ENCODE measurements at regions not wholly inside any gene's neighbourhood (a gene's known extent, or its start where the extent isn't known, plus 50 kb on each side); places are given as distances from the start of the nearest gene placed in this dataset.

GRCh38 chr2:146458585-146458984 is 1386.2 kb upstream of the ACVR2A start:
- Histone ChIP-seq H3K4me1 (ENCODE audit: insufficient read depth) (no peaks in the 10 kb centered on the region), H3K36me3 (no peaks in the 10 kb centered on the region), H3K27ac (no peak overlapping the region), H3K27me3 (no peaks in the 10 kb centered on the region), H3K4me3 (no peak overlapping the region), H3K9me3 (no peaks in the 10 kb centered on the region)
- intact Hi-C loops (cut with DNase I), result no loop called here
- DNase-seq, result no peak
- TF ChIP-seq POLR2A (IDR thresholded peaks at IDR 0.05) (no peak), EP300 (IDR thresholded peaks at IDR 0.05) (no peak), CTCF (IDR thresholded peaks at IDR 0.05) (no peak)

GRCh38 chr2:146457221-146457620 is 1387.6 kb upstream of the ACVR2A start:
- Histone ChIP-seq H3K27ac (no peak overlapping the region), H3K27me3 (no peaks in the 10 kb centered on the region), H3K4me3 (no peak overlapping the region), H3K9me3 (no peaks in the 10 kb centered on the region), H3K36me3 (no peaks in the 10 kb centered on the region), H3K4me1 (ENCODE audit: insufficient read depth) (no peaks in the 10 kb centered on the region)
- no peak for TF ChIP-seq POLR2A (IDR thresholded peaks at IDR 0.05)
- 91 to 93% (median 91%) methylated on average over 4 of the region's 4 CpGs for WGBS, 3 donors
- intact Hi-C loops (cut with DNase I), result no loop called here
- no peak for DNase-seq

- TF ChIP-seq CTCF (IDR thresholded peaks at IDR 0.05) (no peak), EP300 (IDR thresholded peaks at IDR 0.05) (no peak), POLR2A (IDR thresholded peaks at IDR 0.05) (no peak)
- Histone ChIP-seq H3K36me3 (no peaks in the 10 kb centered on the region), H3K4me3 (no peak overlapping the region), H3K4me1 (ENCODE audit: insufficient read depth) (no peaks in the 10 kb centered on the region), H3K27ac (no peak overlapping the region), H3K9me3 (no peaks in the 10 kb centered on the region), H3K27me3 (no peaks in the 10 kb centered on the region)
- DNase-seq, result no peak
- intact Hi-C loops (cut with DNase I), result no loop called here
- WGBS, 3 donors, result 90 to 93% (median 91%) methylated on average over 1 of the region's 1 CpG
Observed at GRCh38 chr2:146455325-146455724, 1389.5 kb upstream of the ACVR2A start.

GRCh38 chr2:146451972-146452371 is 1392.9 kb upstream of the ACVR2A start:
- WGBS, 3 donors, result 86 to 95% (median 88%) methylated on average over 1 of the region's 1 CpG

GRCh38 chr2:146450131-146450530 is 1394.7 kb upstream of the ACVR2A start:
- intact Hi-C loops (cut with DNase I), result no loop called here
- WGBS, 3 donors, result 82 to 92% (median 82%) methylated on average over 2 of the region's 2 CpGs
- Histone ChIP-seq H3K9me3 (no peaks in the 10 kb centered on the region), H3K4me1 (ENCODE audit: insufficient read depth) (no peaks in the 10 kb centered on the region), H3K27ac (no peak overlapping the region), H3K36me3 (no peaks in the 10 kb centered on the region), H3K4me3 (no peak overlapping the region), H3K27me3 (no peaks in the 10 kb centered on the region)
- no peak for DNase-seq
- TF ChIP-seq EP300 (IDR thresholded peaks at IDR 0.05), result no peak
- no peak for TF ChIP-seq CTCF (IDR thresholded peaks at IDR 0.05)
- no peak for TF ChIP-seq POLR2A (IDR thresholded peaks at IDR 0.05)

More at GRCh38 chr2:146451972-146452371, 1392.9 kb upstream of the ACVR2A start:
- TF ChIP-seq EP300 (IDR thresholded peaks at IDR 0.05) (no peak), POLR2A (IDR thresholded peaks at IDR 0.05) (no peak), CTCF (IDR thresholded peaks at IDR 0.05) (no peak)
- Histone ChIP-seq H3K9me3 (no peaks in the 10 kb centered on the region), H3K27me3 (no peaks in the 10 kb centered on the region), H3K27ac (no peak overlapping the region), H3K36me3 (no peaks in the 10 kb centered on the region), H3K4me3 (no peak overlapping the region), H3K4me1 (ENCODE audit: insufficient read depth) (no peaks in the 10 kb centered on the region)
- DNase-seq, result no peak
- intact Hi-C loops (cut with DNase I), result no loop called here
